KMS-11 (cell line): ENCODE measurements at regions not wholly inside any gene's neighbourhood (a gene's known extent, or its start where the extent isn't known, plus 50 kb on each side); places are given as distances from the start of the nearest gene placed in this dataset.
"Not testable (repeated sequence)": the region's sequence is repeated elsewhere in the genome, so short reads cannot be mapped to it uniquely, and the experiment has no call there.

Source experiments
- H2AFZ ChIP-seq: fragments of 200-600 bp; sonication (generic); 2 replicates; pipeline ENCODE4 v1.6.1; 2016; ENCODE audit warnings: antibody characterized with exemption, mixed run types, low read depth
- H3K27ac ChIP-seq: fragments of 200-600 bp; sonication (generic); 2 replicates; pipeline ENCODE4 v1.6.1; 2016; ENCODE audit warnings: mild to moderate bottlenecking, mixed run types
- H3K27me3 ChIP-seq: fragments of 200-600 bp; sonication (generic); 2 replicates; pipeline ENCODE4 v1.6.1; 2017; ENCODE audit warnings: mild to moderate bottlenecking, low read depth, mixed run types, moderate library complexity; ENCODE audit not compliant: insufficient read depth
- H3K36me3 ChIP-seq: fragments of 200-600 bp; sonication (generic); 2 replicates; pipeline ENCODE4 v1.6.1; 2017; ENCODE audit warnings: mild to moderate bottlenecking, mixed run types; ENCODE audit not compliant: insufficient read depth
- H3K4me1 ChIP-seq: fragments of 200-600 bp; sonication (generic); 2 replicates; pipeline ENCODE4 v1.6.1; 2016; ENCODE audit warnings: mild to moderate bottlenecking, low read depth, mixed run types; ENCODE audit not compliant: poor library complexity, severe bottlenecking
- H3K4me2 ChIP-seq: fragments of 200-600 bp; sonication (generic); 2 replicates; pipeline ENCODE4 v1.7.0; 2016; ENCODE audit warnings: mild to moderate bottlenecking, mixed run types
- H3K4me3 ChIP-seq: fragments of 200-600 bp; sonication (generic); IDR thresholded peaks from 2 replicates; pipeline ENCODE4 v1.6.1; 2017; ENCODE audit warnings: low read depth, low read length, mixed read lengths; ENCODE audit not compliant: insufficient read depth
- H3K79me2 ChIP-seq: fragments of 200-600 bp; sonication (generic); 2 replicates; pipeline ENCODE4 v1.6.1; 2016; ENCODE audit warnings: low read depth, mixed run types; ENCODE audit not compliant: insufficient read depth
- H3K9ac ChIP-seq: fragments of 200-600 bp; sonication (generic); 2 replicates; pipeline ENCODE4 v1.6.1; 2016; ENCODE audit warnings: mild to moderate bottlenecking, mixed run types
- H4K20me1 ChIP-seq: fragments of 200-600 bp; sonication (generic); 2 replicates; pipeline ENCODE4 v1.6.1; 2016; ENCODE audit warnings: mild to moderate bottlenecking, mixed run types; ENCODE audit not compliant: insufficient read depth
- CTCF ChIP-seq: fragments of 200-600 bp; sonication (generic); conservative IDR thresholded peaks from 2 replicates; pipeline ENCODE4 v1.6.1; 2017; ENCODE audit warnings: low read depth, mild to moderate bottlenecking, antibody characterized with exemption, low read length, moderate library complexity, mixed read lengths

GRCh38 chr13:50230662-50230978 lies 215.4 kb downstream of the KCNRG start:
- no peak for TF ChIP-seq CTCF
- Histone ChIP-seq H3K4me2 (no peak overlapping the region), H3K4me3 (no peak overlapping the region), H3K27me3 (no peaks in the 10 kb centered on the region), H3K4me1 (peaks cover 12% of the 10 kb centered on the region), H3K27ac (no peak overlapping the region), H3K36me3 (no peaks in the 10 kb centered on the region), H2AFZ (no peak overlapping the region), H3K79me2 (no peaks in the 10 kb centered on the region), H3K9ac (no peak overlapping the region), H4K20me1 (no peaks in the 10 kb centered on the region)

GRCh38 chr13:50233574-50233973 lies 218.3 kb downstream of the KCNRG start:
- H3K36me3 ChIP-seq, H3K4me3 ChIP-seq, H3K27me3 ChIP-seq, H3K4me2 ChIP-seq, H3K4me1 ChIP-seq, H3K27ac ChIP-seq, H4K20me1 ChIP-seq, H3K79me2 ChIP-seq, H2AFZ ChIP-seq, H3K9ac ChIP-seq: not testable (repeated sequence)

GRCh38 chr13:50235604-50236342 lies 220.5 kb downstream of the KCNRG start:
- Histone ChIP-seq H3K4me2 (no peak overlapping the region), H3K4me3 (no peak overlapping the region)

GRCh38 chr13:50236898-50237318 lies 221.7 kb downstream of the KCNRG start:
- no peak overlapping the region for H3K4me3 ChIP-seq
- no peaks in the 10 kb centered on the region for H3K36me3 ChIP-seq
- H3K27ac ChIP-seq: no peak overlapping the region
- no peaks in the 10 kb centered on the region for H3K4me1 ChIP-seq
- H2AFZ ChIP-seq: no peak overlapping the region
- H4K20me1 ChIP-seq: no peaks in the 10 kb centered on the region
- no peak overlapping the region for H3K4me2 ChIP-seq
- H3K9ac ChIP-seq: no peak overlapping the region
- H3K27me3 ChIP-seq: no peaks in the 10 kb centered on the region
- TF ChIP-seq CTCF: no peak
- H3K79me2 ChIP-seq: no peaks in the 10 kb centered on the region

More at GRCh38 chr13:50235604-50236342, 220.5 kb downstream of the KCNRG start:
- Histone ChIP-seq H3K9ac (no peak overlapping the region), H2AFZ (no peak overlapping the region), H3K27me3 (no peaks in the 10 kb centered on the region), H3K79me2 (no peaks in the 10 kb centered on the region), H4K20me1 (no peaks in the 10 kb centered on the region), H3K27ac (no peak overlapping the region), H3K36me3 (no peaks in the 10 kb centered on the region), H3K4me1 (peaks cover 1% of the 10 kb centered on the region)
- no peak for TF ChIP-seq CTCF

- no peak overlapping the region for H3K4me2 ChIP-seq
- no peaks in the 10 kb centered on the region for H3K27me3 ChIP-seq
- H2AFZ ChIP-seq: no peak overlapping the region
- no peaks in the 10 kb centered on the region for H3K4me1 ChIP-seq
- H3K9ac ChIP-seq: no peak overlapping the region
- H4K20me1 ChIP-seq: no peaks in the 10 kb centered on the region
- TF ChIP-seq CTCF: no peak
- no peak overlapping the region for H3K27ac ChIP-seq
- no peaks in the 10 kb centered on the region for H3K36me3 ChIP-seq
- H3K4me3 ChIP-seq: no peak overlapping the region
- H3K79me2 ChIP-seq: no peaks in the 10 kb centered on the region
These were observed 223.7 kb downstream of the KCNRG start for GRCh38 chr13:50238922-50239321.
